Erythroblast (primary cell): ENCODE measurements at regions not wholly inside any gene's neighbourhood (a gene's known extent, or its start where the extent isn't known, plus 50 kb on each side); places are given as distances from the start of the nearest gene placed in this dataset.

ENCODE experiments used
- GATA1 ChIP-seq: IDR thresholded peaks from 2 replicates; pipeline ENCODE4 v1.6.1; 2011; ENCODE audit warnings: low read depth, mild to moderate bottlenecking, control low read depth, low read length, moderate library complexity
- POLR2A ChIP-seq: IDR thresholded peaks from 2 replicates; pipeline ENCODE4 v1.6.1; 2011; ENCODE audit warnings: mild to moderate bottlenecking, low read length

DNA sequence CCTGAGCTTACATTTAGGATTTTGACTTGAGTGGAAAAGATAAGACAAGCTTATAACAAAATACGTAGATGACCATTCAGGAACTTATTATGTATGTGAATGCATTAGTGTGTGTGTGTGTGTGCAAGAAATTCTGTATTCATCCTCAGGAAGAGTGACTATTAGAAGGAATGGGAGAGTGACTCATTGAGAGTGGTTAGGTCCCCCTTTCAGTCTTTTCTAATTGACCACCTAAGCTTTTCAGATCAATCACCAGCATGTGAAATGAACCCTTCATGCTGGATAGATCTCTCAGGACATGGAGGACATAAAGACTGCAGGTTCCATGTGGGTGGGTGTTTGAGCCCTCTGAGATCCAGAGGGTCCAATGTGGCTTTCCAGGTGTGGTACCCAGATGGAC, 153.5 kb downstream of the MBL2 start:
- TF ChIP-seq POLR2A (no peak), GATA1 (no peak)
